SK-N-MC (cell line): ENCODE measurements at regions not wholly inside any gene's neighbourhood (a gene's known extent, or its start where the extent isn't known, plus 50 kb on each side); places are given as distances from the start of the nearest gene placed in this dataset.

Experiments
- EZH2 ChIP-seq: fragments of 200-600 bp; sonication (generic); IDR thresholded peaks from one replicate; pipeline ENCODE4 v1.6.1; 2017; ENCODE audit warnings: antibody characterized with exemption
- FOXP2 ChIP-seq: optimal IDR thresholded peaks from 2 replicates; pipeline ENCODE3; 2011; ENCODE audit warnings: mild to moderate bottlenecking, moderate library complexity; ENCODE audit not compliant: insufficient read depth; ENCODE audit errors: extremely low read length, control extremely low read depth
- POLR2AphosphoS5 ChIP-seq: IDR thresholded peaks from 2 replicates; pipeline ENCODE4 v1.6.1; 2012; ENCODE audit warnings: mild to moderate bottlenecking, low read depth, low read length, borderline replicate concordance

GRCh38 chr9:115673599-115673998 is 480.0 kb upstream of the PAPPA start:
- TF ChIP-seq EZH2 (no peak), POLR2AphosphoS5 (no peak), FOXP2 (no peak)
